CD4-positive, alpha-beta T cell treated with Interleukin-17A for 4 hours (primary cell): ENCODE measurements at regions not wholly inside any gene's neighbourhood (a gene's known extent, or its start where the extent isn't known, plus 50 kb on each side); places are given as distances from the start of the nearest gene placed in this dataset.

ENCODE experiments used
- DNase-seq: peaks from one replicate; pipeline ENCODE4 v3.0.0-alpha.2; 2020; ENCODE audit warnings: mixed read lengths

GRCh38 chr4:53809816-53810215 lies 218.5 kb upstream of the LNX1 start:
- no peak for DNase-seq

- DNase-seq = no peak
These were observed 214.0 kb upstream of the LNX1 start for GRCh38 chr4:53805291-53805690.

GRCh38 chr4:53804719-53805118 lies 213.4 kb upstream of the LNX1 start:
- DNase-seq = peak; percentile 14

GRCh38 chr4:53802500-53802899 lies 211.2 kb upstream of the LNX1 start:
- DNase-seq = no peak

GRCh38 chr4:53801373-53801772 lies 210.1 kb upstream of the LNX1 start:
- no peak for DNase-seq

GRCh38 chr4:53800741-53801140 lies 209.5 kb upstream of the LNX1 start:
- no peak for DNase-seq

GRCh38 chr4:53793096-53793495 lies 201.8 kb upstream of the LNX1 start:
- DNase-seq = no peak

- no peak for DNase-seq
These were observed 199.0 kb upstream of the LNX1 start for GRCh38 chr4:53790286-53790685.

- no peak for DNase-seq
These were observed 197.3 kb upstream of the LNX1 start for GRCh38 chr4:53788621-53789020.

GRCh38 chr4:53788011-53788410 lies 196.7 kb upstream of the LNX1 start:
- DNase-seq = no peak

- DNase-seq = no peak
These were observed 195.3 kb upstream of the LNX1 start for GRCh38 chr4:53786632-53787031.

GRCh38 chr4:53785996-53786395 lies 194.7 kb upstream of the LNX1 start:
- no peak for DNase-seq

- no peak for DNase-seq
These were observed 192.8 kb upstream of the LNX1 start for GRCh38 chr4:53784112-53784511.

GRCh38 chr4:53783208-53783859 lies 192.0 kb upstream of the LNX1 start:
- DNase-seq = no peak

GRCh38 chr4:53782458-53782845 lies 191.2 kb upstream of the LNX1 start:
- no peak for DNase-seq

GRCh38 chr4:53781629-53782457 lies 190.6 kb upstream of the LNX1 start:
- DNase-seq = no peak

- no peak for DNase-seq
These were observed 189.6 kb upstream of the LNX1 start for GRCh38 chr4:53780736-53781400.

- no peak for DNase-seq
These were observed 187.7 kb upstream of the LNX1 start for GRCh38 chr4:53779025-53779424.

GRCh38 chr4:53778155-53778554 lies 186.9 kb upstream of the LNX1 start:
- DNase-seq = no peak

- DNase-seq = no peak
These were observed 186.1 kb upstream of the LNX1 start for GRCh38 chr4:53777244-53777984.

- DNase-seq = no peak
These were observed 184.9 kb upstream of the LNX1 start for GRCh38 chr4:53776141-53776540.

- DNase-seq = no peak
These were observed 184.1 kb upstream of the LNX1 start for GRCh38 chr4:53775381-53775780.

- DNase-seq = no peak
These were observed 180.0 kb upstream of the LNX1 start for GRCh38 chr4:53771326-53771725.
